ENCODE measurements at regions not wholly inside any gene's neighbourhood (a gene's known extent, or its start where the extent isn't known, plus 50 kb on each side); places are given as distances from the start of the nearest gene placed in this dataset.
"Not testable (repeated sequence)": the region's sequence is repeated elsewhere in the genome, so short reads cannot be mapped to it uniquely, and the experiment has no call there.

- no peak for TF ChIP-seq ZNF274 (IDR thresholded peaks at IDR 0.05; ENCODE audit: low read depth, low read length)
- H3K4me3 ChIP-seq (ENCODE audit: low read length), result no peak overlapping the region
These were observed 577.5 kb upstream of the CBLB start for GRCh38 chr3:106446271-106446670.

GRCh38 chr3:106447723-106448301, 579.0 kb upstream of the CBLB start:
- TF ChIP-seq ZNF274 (IDR thresholded peaks at IDR 0.05; ENCODE audit: low read depth, low read length), result no peak
- H3K4me3 ChIP-seq (ENCODE audit: low read length), result no peak overlapping the region

- H3K4me3 ChIP-seq (ENCODE audit: low read length), result not testable (repeated sequence)
These were observed 579.7 kb upstream of the CBLB start for GRCh38 chr3:106448372-106448966.

- H3K4me3 ChIP-seq (ENCODE audit: low read length), result no peak overlapping the region
These were observed 583.3 kb upstream of the CBLB start for GRCh38 chr3:106452096-106452495.

GRCh38 chr3:106454497-106454896, 585.7 kb upstream of the CBLB start:
- H3K4me3 ChIP-seq (ENCODE audit: low read length), result no peak overlapping the region
- TF ChIP-seq ZNF274 (IDR thresholded peaks at IDR 0.05; ENCODE audit: low read depth, low read length), result no peak

More at GRCh38 chr3:106452096-106452495, 583.3 kb upstream of the CBLB start:
- TF ChIP-seq ZNF274 (IDR thresholded peaks at IDR 0.05; ENCODE audit: low read depth, low read length), result no peak

GRCh38 chr3:106457281-106458180, 588.7 kb upstream of the CBLB start:
- no peak for TF ChIP-seq ZNF274 (IDR thresholded peaks at IDR 0.05; ENCODE audit: low read depth, low read length)
- H3K4me3 ChIP-seq (ENCODE audit: low read length), result no peak overlapping the region

GRCh38 chr3:106458952-106459351, 590.1 kb upstream of the CBLB start:
- no peak for TF ChIP-seq ZNF274 (IDR thresholded peaks at IDR 0.05; ENCODE audit: low read depth, low read length)
- H3K4me3 ChIP-seq (ENCODE audit: low read length), result no peak overlapping the region

GRCh38 chr3:106466881-106467280, 598.1 kb upstream of the CBLB start:
- no peak for TF ChIP-seq ZNF274 (IDR thresholded peaks at IDR 0.05; ENCODE audit: low read depth, low read length)
- no peak overlapping the region for H3K4me3 ChIP-seq (ENCODE audit: low read length)

GRCh38 chr3:106473576-106474475, 605.0 kb upstream of the CBLB start:
- no peak for TF ChIP-seq ZNF274 (IDR thresholded peaks at IDR 0.05; ENCODE audit: low read depth, low read length)

GRCh38 chr3:106482451-106482850, 613.6 kb upstream of the CBLB start:
- TF ChIP-seq ZNF274 (IDR thresholded peaks at IDR 0.05; ENCODE audit: low read depth, low read length), result no peak
- H3K4me3 ChIP-seq (ENCODE audit: low read length), result no peak overlapping the region

More at GRCh38 chr3:106473576-106474475, 605.0 kb upstream of the CBLB start:
- no peak overlapping the region for H3K4me3 ChIP-seq (ENCODE audit: low read length)

GRCh38 chr3:106485217-106485616, 616.4 kb upstream of the CBLB start:
- no peak overlapping the region for H3K4me3 ChIP-seq (ENCODE audit: low read length)
- no peak for TF ChIP-seq ZNF274 (IDR thresholded peaks at IDR 0.05; ENCODE audit: low read depth, low read length)

GRCh38 chr3:106485802-106486201, 617.0 kb upstream of the CBLB start:
- no peak for TF ChIP-seq ZNF274 (IDR thresholded peaks at IDR 0.05; ENCODE audit: low read depth, low read length)
- no peak overlapping the region for H3K4me3 ChIP-seq (ENCODE audit: low read length)

GRCh38 chr3:106486945-106487639, 618.3 kb upstream of the CBLB start:
- not testable (repeated sequence) for H3K4me3 ChIP-seq (ENCODE audit: low read length)

All from GM08714 (cell line).